HG03571 (cell line): ENCODE measurements at regions not wholly inside any gene's neighbourhood (a gene's known extent, or its start where the extent isn't known, plus 50 kb on each side); places are given as distances from the start of the nearest gene placed in this dataset.

Source experiments
- ATAC-seq: cut with Tn5 transposase; IDR thresholded peaks from one replicate; pipeline ENCODE4 v1.9.1; 2021; ENCODE audit not compliant: unreplicated experiment

DNA sequence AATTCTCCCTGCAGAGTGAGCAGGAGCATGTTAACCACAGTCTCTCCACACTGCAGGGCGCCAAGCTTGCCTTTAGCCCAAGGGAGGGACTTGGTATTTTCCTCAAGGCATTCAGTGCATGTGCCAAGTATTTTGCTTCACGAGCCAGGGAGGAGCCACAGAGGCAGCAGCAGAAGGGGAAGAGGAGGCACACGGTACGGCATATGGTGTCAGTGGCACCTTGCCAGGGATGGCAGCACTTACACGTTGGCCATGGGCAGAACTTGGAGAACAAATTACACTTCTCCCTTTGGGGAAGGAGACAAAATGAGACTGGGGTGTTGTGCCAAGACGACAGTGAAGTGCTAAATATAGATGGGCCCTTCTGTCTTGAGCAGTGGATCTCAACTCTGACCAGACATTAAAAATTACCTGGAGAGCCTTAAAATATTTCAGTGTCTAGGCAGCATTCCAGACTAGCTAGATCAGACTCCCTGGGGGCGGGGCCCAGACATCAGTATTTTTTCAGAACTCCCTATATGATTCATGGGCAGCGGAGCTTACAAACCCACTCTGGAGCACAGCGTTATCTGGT lies 155.8 kb downstream of the DRD1 start:
- ATAC-seq: no peak

DNA sequence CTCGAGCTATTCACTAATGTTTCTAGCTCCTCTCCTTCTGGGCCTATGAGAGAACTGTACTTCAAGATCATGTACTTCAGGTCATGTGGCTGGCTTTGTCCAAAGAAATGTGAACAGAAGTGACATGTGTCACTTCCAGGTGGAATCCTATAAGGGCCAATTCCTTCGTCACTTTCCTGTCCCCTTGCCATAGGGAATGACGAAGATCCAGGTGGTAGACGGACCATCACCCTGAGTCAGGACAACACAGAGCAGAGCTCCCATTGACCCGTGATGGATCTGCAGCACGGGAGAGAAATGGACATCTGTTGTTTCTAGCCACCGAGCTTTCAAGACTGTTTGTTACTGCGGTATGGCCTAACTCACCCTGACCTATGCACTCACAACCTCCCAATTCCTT lies 157.0 kb downstream of the DRD1 start:
- ATAC-seq: no peak

DNA sequence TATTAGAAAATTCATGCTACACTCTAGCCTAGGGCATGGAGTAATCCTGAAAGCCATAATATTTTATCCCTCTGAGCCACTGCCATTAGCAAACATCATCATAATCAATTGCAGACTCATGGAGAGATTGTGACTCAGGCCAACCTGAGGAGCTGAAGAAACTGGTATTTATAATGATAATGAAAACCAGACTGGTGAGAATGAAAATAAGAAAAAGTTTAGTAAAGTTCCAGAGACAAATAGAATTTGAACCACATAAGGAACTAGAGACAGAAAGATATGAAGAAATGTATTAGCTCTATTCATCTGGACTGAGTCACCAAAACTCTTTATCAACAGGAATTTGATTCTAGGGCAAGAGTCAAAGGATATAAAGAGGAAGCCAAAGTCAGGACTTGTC lies 158.7 kb downstream of the DRD1 start:
- ATAC-seq: no peak

DNA sequence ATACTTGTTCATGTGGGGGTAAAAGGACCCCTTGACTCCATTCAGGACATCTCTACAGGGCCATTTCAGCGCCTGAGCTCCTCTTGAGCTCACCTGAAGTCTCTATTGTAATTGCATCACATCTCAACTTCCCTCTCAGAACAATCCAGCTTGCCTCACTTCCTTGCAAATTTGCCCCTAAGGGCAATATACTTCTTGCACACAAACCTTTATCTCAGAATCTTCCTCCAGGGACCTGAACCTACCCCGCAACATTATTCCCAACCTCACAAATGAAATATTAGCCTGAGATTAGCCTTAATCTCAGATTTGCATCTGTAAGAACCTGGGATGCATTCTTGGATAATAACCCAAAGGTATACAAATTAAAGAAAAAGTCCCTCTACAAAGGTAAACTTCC lies 159.2 kb downstream of the DRD1 start:
- no peak for ATAC-seq

DNA sequence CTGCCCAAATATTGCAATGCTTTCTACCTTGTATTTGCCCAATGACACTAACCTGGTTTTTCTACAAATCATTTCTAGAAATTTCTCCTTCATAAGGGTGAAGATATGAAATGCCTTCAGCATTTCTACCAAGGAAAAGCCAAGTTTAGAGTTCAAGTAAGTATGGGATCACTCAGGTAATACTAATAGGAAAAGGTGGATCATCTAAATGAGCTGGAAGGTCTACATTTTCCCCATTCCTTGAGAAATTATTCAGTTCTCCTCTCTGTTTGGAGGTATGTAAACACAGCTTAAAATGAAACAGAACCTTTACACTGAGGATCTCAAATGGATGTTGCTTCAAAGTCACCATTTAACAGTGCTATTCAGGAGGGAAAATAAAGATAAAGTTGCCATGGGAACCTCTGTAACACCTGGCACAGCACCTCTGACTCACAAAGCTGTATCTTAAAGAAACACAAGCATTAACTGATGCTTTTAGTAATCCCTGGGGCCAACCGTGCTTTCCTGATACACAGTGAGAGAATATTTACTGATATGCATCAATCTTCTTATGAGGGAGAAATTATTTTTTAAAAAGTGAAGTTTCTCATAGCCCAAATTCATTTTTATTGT lies 161.3 kb downstream of the DRD1 start:
- ATAC-seq: no peak

DNA sequence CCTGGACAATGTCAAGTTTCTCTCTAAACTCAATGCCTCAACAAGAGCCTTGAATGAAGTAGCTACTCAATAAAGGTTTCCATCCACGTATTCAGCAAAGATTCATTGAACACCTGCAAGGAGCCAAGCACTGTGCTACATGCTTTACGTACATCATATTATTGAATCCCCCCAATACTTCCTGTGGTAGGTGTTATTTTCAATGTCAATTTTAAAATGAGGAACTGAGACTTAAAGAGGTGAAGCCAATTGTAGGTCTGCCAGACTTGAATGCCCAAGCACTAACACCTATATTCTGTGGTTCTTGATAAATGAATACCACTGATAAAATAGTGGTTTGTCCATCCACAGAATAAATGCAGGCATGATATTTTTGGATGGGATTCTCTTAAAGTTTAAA lies 162.3 kb downstream of the DRD1 start:
- no peak for ATAC-seq

DNA sequence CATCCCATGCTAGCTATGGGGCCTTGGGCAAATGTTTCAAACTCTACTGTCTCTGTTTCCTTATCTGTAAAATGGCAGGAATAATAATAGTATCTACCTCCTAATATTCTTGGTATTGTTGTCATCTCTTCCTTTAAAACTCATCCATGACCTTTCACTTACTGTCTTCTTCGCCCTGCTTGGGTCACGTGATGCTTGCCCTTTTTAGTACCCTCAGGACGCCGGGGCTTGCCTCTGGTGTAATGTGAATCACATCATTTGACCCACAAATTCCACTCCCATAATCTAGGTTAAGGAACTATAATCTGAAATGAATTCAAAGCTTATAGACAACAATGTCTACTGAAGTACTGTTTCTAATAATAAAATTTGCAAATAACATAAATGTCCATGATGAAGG lies 162.7 kb downstream of the DRD1 start:
- no peak for ATAC-seq

DNA sequence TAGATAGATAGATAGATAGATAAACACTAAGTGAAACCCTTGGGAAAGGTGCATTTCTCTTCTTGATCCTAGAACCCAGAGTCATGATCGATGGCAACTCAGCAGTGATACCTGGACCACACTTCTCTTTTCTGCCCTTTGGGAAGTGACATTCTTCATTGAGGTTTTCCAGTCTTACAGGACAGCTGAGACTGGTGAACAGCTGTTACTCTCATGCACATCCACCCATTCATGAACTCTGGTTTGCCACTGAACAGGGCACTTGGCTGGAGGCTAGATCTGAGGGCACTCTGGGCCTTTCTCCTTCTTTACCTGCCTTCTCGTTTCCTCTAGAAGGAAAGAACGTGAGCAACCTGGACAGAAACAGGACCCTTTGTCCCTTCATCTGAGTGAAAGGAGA lies 164.5 kb downstream of the DRD1 start:
- ATAC-seq: no peak

DNA sequence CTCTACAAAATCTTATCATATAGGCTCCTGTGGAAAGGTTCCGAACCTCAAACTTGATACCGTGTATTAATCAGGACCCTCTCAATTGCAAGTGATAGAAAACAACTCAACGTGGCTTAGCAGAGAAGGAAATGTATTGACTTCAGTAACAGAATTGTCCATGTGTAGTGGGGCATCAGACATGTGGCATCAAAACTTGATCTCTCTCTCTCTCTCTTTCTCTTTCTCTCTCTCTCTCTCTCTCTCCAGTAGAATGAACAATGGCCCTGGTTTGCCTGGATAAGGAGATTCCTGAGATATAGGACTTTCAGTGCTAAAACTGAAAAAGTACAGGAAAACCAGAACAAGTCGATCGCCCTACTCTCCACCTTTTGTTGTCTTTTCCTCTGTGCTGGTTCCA lies 168.2 kb downstream of the DRD1 start:
- no peak for ATAC-seq

DNA sequence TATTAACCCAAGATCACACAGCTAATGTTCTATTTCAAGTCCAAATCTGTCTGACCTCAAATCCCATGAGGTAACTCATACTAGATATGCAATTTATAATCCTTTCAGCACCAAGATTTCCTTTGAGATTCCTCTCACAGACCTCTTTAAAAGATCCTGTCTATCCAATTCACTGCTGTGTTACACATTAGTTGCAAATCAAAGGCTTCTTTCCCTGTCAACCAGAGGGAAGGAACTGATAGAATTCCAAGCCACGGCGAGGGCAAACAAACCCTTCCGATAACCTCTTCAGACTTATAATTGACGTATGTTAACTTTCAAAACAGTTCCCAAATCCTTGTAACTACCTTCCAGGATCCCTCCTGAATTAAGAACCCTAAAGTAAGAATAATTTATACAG lies 168.9 kb downstream of the DRD1 start:
- ATAC-seq: no peak

DNA sequence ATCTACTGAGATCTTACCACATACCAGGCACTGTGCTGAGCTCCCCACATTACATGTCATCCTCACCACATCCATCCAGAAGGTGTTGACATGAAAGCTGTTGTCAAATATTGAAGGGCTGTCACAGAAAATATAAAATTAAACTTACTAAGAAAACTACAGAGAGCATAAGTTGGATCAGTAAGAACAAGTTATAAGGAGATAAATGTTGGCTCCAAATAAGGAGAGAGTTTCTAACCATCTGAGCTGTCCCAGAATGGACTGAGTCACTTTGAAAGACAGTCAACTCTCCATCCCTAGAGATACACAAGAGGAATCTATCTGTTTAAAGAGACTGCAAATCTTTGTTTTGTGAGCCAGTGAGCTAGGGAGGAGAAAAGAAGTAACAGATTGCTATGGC lies 169.8 kb downstream of the DRD1 start:
- ATAC-seq: no peak

DNA sequence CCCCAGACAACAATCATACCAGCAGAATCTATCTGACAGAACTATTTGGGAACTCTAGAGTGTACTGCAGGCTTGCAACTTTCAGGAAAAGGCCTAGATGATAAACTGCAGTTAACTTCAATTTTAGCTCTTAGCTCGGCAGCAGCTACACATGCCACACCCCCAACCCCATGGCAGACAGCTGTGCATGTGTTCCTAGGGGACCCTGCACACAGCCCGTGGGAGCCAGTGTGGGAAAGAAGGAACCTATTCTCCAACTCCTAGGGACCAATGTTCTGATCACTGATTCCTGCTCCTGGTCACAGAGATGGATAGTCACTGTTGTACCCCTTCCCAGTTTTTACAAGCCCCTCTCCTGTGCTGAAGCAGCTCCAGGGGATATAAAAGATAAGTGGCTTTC lies 179.6 kb downstream of the DRD1 start:
- no peak for ATAC-seq

DNA sequence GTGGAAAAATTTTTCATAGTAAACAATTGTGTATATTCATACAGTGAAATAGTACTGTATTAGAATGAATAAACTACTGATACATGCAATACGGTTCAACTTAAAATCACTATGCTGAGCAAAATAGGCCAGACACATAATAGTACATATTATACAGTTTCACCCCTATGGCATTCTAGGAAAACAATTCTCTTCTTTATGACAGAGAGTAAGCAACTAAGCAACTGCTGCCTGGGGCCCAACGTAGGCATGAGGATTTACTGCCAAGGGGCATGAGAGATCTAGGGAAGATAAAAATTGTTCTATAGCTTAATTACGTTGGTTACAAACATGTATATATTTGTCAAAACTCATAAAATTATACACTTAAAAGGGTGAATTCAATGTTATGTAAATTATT lies 180.2 kb downstream of the DRD1 start:
- no peak for ATAC-seq

DNA sequence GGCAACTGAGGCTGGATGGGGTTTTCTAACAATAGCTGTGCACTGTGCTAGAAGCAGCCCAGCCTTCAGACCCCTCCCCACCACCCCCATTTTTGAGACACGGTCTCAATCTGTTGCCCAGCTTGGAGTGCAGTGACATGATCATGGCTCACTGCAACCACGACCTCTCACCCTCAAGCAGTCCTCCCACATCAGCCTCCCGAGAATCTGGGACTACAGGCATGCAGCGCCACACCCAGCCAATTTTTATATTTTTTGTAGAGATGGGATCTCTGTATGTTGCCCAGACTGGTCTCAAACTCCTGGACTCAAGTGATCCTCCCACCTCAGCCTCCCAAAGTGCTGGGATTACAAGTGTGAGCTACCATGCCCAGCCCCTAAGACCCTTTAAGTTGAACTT lies 182.5 kb downstream of the DRD1 start:
- ATAC-seq: no peak

DNA sequence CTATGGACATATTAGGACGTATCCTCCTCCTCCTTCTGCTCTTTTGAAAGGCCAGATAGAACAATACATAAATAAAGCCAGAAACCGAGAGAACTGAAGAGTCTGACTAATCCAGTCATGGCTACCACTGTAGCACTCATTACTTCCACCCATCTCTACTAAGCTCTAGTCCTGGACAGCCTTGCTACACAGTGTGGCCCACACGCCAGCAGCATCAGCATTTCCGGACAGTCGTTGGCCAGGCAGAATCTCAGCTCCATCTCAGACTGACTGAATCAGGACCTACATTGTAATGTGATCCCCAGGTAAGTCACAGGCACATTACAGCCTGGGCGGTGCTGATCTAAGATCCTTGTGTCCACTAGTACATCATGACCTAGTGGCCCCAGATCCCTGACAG lies 182.9 kb downstream of the DRD1 start:
- ATAC-seq: no peak

DNA sequence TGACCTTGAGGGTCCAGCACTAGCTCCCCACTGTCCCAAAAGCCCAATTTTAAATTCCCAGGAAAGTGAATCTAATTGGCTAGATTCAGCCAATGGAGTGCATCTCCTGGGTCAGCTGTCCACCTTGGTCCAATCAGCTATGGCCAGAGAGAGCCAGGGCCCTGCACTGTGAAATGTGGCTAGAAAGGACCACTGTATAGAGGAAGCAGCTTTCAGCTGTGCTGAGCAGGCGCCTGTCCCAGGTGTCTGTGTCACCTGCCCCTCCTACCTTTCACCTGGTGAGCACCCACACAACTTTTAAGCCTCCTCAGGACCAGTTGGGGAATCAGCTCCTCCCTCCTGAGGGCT lies 186.2 kb downstream of the DRD1 start:
- no peak for ATAC-seq

DNA sequence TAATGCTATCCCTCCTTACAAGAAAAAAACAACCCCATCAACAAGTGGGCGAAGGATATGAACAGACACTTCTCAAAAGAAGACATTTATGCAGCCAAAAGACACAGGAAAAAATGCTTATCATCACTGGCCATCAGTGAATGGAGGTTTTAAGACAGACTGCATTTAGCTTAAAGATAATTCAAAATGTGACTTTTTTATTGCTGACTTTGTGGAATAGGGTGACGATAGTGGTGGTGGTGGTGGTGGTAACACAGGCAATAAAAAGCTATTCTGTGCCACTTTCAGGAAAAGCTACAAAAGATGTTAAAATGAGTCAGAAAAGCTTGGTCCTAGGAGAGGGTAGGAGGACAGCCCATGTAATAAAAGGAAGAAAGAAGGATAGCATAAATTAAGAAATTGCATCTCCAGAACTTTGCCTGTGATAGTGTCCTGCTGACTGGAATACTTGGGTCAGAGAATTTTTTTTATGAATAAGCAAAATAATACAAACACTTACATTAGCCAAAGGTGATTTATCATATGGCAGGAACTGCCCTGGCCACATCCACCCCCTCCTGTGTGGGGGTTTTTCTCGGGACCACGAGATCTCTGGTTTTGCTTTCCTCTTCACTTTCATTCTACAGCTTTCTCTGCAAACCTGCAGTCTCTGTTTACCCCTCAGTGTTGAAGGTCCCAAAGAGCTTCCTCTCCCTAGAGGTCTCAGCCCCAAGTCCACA lies 186.7 kb downstream of the DRD1 start:
- no peak for ATAC-seq

DNA sequence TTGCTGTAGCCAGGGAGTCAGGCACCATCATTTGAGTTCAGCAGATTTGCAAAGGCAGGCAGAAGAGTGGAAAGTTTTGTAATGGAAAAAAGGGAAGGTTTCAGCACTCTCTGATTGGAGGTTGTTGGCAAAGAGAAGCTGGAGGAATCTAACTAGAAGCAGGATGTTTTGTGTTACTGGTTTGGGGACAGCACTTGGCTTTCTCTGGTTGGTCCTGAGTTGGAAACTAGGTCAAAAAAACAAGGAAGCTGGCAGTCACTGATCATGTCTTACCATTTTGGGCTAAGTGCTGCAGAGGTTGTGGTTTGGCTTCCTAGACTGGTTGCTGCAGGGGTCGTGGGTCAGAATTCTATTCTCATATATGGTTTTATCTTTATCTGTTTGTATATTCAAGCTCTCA lies 189.8 kb downstream of the DRD1 start:
- no peak for ATAC-seq

DNA sequence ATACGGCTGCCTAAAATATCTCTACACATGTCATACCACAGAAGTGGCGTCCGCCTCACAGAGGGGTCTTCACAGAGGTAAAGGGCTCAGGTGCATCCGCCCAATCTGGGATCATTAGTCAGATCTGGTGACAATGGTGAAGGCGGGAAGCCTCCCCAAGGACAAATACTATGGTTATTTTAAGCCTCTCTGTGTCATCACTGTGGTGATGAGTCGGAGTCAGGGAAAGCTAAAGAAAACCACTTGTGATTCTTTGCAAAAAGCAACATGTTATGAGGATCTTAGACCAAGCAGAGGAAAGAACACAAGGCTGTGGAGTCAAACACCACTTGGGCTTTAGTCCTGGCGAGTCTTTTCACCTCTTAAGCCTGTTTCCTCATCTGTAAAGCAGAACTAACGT lies 190.4 kb downstream of the DRD1 start:
- no peak for ATAC-seq

DNA sequence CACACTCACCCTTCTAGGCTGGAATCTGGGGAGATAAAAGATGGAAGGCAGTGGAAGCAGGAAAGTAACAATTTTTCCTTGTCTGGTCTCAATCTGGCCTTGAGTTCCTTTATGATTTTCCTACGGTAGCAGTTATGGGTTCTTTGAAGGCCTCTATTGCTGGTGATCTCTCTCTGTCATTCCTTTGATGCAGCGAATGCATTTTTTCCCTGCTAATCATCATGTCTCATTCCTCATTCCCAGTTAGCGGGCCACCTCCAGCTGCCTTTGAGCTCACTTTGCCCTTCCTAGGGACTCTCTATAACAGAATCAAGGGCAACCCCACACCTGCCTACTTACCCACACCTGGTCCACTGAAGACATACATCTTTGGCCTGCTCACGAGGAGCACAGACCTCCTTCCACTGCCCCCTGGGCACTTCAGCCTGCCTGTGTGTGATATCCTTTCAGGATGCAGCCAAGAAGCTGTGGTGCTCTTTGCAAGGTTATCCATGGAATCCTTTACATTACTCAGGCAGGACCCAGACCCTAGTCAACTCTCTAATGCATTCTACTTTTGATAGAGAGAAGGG lies 191.7 kb downstream of the DRD1 start:
- no peak for ATAC-seq

DNA sequence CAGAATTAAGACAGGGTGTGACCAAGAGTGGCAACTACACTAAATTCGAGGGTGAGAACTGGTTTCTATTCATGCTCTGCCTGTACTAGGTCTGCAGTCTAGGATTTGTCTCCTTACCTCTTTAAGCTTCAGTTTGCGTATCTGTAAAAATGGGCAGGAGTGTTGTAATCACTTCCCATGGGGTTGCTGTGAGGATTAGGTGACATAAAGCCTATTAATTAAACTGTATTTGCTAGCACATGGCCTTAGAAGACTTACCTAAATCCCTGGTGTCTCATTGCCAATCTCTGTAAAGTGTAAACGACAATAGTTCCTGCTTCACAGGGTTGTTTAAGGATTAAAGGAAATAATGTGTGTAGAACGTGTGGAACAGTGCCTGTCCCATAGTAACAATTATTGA lies 193.6 kb downstream of the DRD1 start:
- ATAC-seq: no peak

DNA sequence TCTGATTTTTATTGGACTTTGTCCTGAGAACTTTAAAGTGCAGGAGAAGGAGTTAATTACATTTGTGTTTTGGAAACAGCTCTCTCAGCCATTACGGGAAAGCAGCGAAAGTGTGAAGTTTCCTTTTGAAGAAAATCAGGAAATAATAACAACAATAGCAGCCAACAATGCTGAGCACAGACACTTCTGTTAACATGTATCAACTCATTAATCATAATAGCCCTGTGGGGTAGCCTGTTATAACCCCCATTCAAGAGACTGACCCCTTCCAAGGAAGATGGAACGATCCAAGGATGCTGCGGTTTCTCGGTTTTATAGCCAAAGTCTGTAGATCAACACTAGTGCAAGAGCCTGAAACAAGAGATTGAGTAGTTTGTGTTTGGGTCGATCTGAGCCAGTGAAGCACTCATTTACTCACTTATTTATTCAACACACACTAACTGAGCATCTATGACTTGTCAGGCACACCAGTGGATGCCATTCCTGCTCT lies 195.5 kb downstream of the DRD1 start:
- no peak for ATAC-seq
